ENCODE measurements at regions not wholly inside any gene's neighbourhood (a gene's known extent, or its start where the extent isn't known, plus 50 kb on each side); places are given as distances from the start of the nearest gene placed in this dataset.
"Not testable (repeated sequence)": the region's sequence is repeated elsewhere in the genome, so short reads cannot be mapped to it uniquely, and the experiment has no call there.

GRCh38 chr4:73671348-73671747 is 51.1 kb upstream of the RASSF6 start:
- ATAC-seq, H3K4me3 ChIP-seq, H3K4me1 ChIP-seq, H3K9me3 ChIP-seq, DNase-seq, H3K27me3 ChIP-seq, H3K27ac ChIP-seq, H3K36me3 ChIP-seq: not testable (repeated sequence)
- 91 to 92% methylated on average over 5 of the region's 6 CpGs for WGBS, 2 donors
- intact Hi-C loops (cut with DNase I), result loop anchor here in 1 of 10 donors (2.0 kb wide), 1 partner anchor 55 kb away; no protein-coding TSS in a partner anchor
- peak in 1 of 9 donors; percentile 15 for TF ChIP-seq CTCF (IDR thresholded peaks at IDR 0.05)

DNA sequence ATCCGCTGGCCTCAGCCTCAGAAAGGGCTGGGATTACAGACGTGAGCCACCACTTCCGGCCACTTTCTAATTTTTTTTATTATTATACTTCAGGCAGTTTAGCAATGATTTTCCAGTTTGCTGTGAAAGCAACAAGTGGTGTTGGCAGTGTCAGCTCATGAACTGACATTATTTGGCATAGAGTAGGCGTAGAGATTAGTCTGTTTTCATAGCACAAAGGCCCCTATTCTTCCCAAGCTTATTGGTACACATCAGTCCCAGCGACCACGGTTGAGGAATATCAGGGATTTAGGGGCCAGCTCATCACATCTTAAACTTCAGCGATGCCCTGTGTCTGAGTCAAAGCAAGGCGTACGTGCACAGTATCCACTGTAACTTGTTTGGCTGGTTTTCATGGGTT is 53.0 kb upstream of the RASSF6 start:
- DNase-seq (no peak), ATAC-seq (peak in 6 of 8 donors; percentile 28 to 70 (median 46))
- Histone ChIP-seq H3K27me3 (no peaks in the 10 kb centered on the region), H3K27ac (peak overlapping the region in 3 of 10 donors; percentile 7 to 47 (median 31)), H3K36me3 (no peaks in the 10 kb centered on the region), H3K9me3 (no peaks in the 10 kb centered on the region), H3K4me1 (peaks cover 0 to 8% (median 0%) of the 10 kb centered on the region in 9 donors), H3K4me3 (no peak overlapping the region)
- intact Hi-C loops (cut with DNase I), result no loop called here
- no peak for TF ChIP-seq CTCF (IDR thresholded peaks at IDR 0.05)
- WGBS, 2 donors, result 78 to 80% methylated on average over 9 of the region's 9 CpGs

GRCh38 chr4:73674451-73674919 is 54.2 kb upstream of the RASSF6 start:
- 75 to 84% methylated on average over 6 of the region's 6 CpGs for WGBS, 2 donors
- intact Hi-C loops (cut with DNase I), result no loop called here

DNA sequence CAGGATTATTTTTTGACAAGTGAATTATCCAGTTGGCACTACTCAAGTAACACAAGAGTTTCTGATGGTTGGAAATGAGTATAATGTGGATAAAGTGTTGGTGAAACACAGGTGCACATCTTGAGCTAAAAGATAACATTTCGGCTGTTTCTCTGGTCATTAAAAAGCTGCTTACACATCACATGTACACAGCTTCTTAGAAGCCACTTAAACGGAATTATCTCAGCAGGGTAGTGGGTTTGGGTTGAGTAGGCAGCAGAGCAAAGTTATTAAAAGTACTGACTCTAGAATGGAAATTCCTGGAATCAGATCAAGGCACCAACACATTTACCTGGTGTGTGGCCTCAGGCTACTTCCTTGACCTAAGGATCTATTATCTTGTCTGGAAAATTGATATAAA is 55.4 kb upstream of the RASSF6 start:
- 76 to 85% methylated on average over 2 of the region's 2 CpGs for WGBS, 2 donors
- ATAC-seq, result no peak
- no peaks in the 10 kb centered on the region for H3K27me3 ChIP-seq
- no peak overlapping the region for H3K27ac ChIP-seq
- no peak for TF ChIP-seq CTCF (IDR thresholded peaks at IDR 0.05)
- no peaks in the 10 kb centered on the region for H3K9me3 ChIP-seq
- peaks cover 0 to 4% (median 0%) of the 10 kb centered on the region in 9 donors for H3K4me1 ChIP-seq
- no peak for DNase-seq
- H3K4me3 ChIP-seq, result no peak overlapping the region
- no peaks in the 10 kb centered on the region for H3K36me3 ChIP-seq
- intact Hi-C loops (cut with DNase I), result no loop called here

More at GRCh38 chr4:73674451-73674919, 54.2 kb upstream of the RASSF6 start:
- no peaks in the 10 kb centered on the region for H3K27me3 ChIP-seq
- H3K4me1 ChIP-seq, result peaks cover 0 to 5% (median 0%) of the 10 kb centered on the region in 9 donors
- no peak overlapping the region for H3K4me3 ChIP-seq
- TF ChIP-seq CTCF (IDR thresholded peaks at IDR 0.05), result no peak
- ATAC-seq, result peak in 3 of 8 donors; percentile 42 to 70 (median 62)
- no peaks in the 10 kb centered on the region for H3K36me3 ChIP-seq
- H3K9me3 ChIP-seq, result no peaks in the 10 kb centered on the region
- H3K27ac ChIP-seq, result no peak overlapping the region
- DNase-seq, result peak in 1 of 2 donors; percentile 16

All from heart right ventricle (tissue), 16 donors.